AG04449 (cell line): ENCODE measurements at regions not wholly inside any gene's neighbourhood (a gene's known extent, or its start where the extent isn't known, plus 50 kb on each side); places are given as distances from the start of the nearest gene placed in this dataset.

ENCODE experiments used
- CTCF ChIA-PET: fragments of 350-600 bp; formaldehyde crosslinking; extraction: SDS; loops from one replicate; lab custom pipeline; 2021; ENCODE audit warnings: antibody characterized with exemption; lab: Yijun Ruan, JAX
- POLR2A ChIA-PET: fragments of 400-600, 350-600 bp; formaldehyde crosslinking; extraction: SDS; loops from one replicate; lab custom pipeline; 2020; ENCODE audit warnings: antibody characterized with exemption, inconsistent platforms; lab: Yijun Ruan, JAX
- DNase-seq: peaks from one replicate; pipeline ENCODE4 v3.0.0-alpha.2; 2010; ENCODE audit warnings: low read depth, low spot score
- H3K4me3 ChIP-seq: 2 replicates; pipeline ENCODE4 v1.5.1; 2011; ENCODE audit warnings: low read depth, mild to moderate bottlenecking, control low read depth, low read length
- CTCF ChIP-seq: IDR thresholded peaks from one replicate; pipeline ENCODE4 v1.5.1; 2011; ENCODE audit warnings: mild to moderate bottlenecking, moderate library complexity, low read length, control low read depth, inconsistent platforms; ENCODE audit not compliant: insufficient read depth; ENCODE audit errors: missing control alignments

GRCh38 chr2:160908157-160908556 lies 252.1 kb upstream of the TANK start:
- no peak for DNase-seq
- H3K4me3 ChIP-seq, result no peak overlapping the region
- ChIA-PET CTCF (no interaction called here), POLR2A (no interaction called here)
- no peak for TF ChIP-seq CTCF

- no peak overlapping the region for H3K4me3 ChIP-seq
- TF ChIP-seq CTCF, result no peak
- POLR2A ChIA-PET, result no interaction called here
- CTCF ChIA-PET, result no interaction called here
- no peak for DNase-seq
Measured at GRCh38 chr2:160909781-160910242, 250.4 kb upstream of the TANK start.

- TF ChIP-seq CTCF, result no peak
- H3K4me3 ChIP-seq, result no peak overlapping the region
- POLR2A ChIA-PET, result no interaction called here
- CTCF ChIA-PET, result no interaction called here
- peak; percentile 52 for DNase-seq
Measured at GRCh38 chr2:160910681-160911080, 249.5 kb upstream of the TANK start.

- no peak for DNase-seq
- ChIA-PET POLR2A (no interaction called here), CTCF (no interaction called here)
- H3K4me3 ChIP-seq, result no peak overlapping the region
- TF ChIP-seq CTCF, result no peak
Measured at GRCh38 chr2:160911258-160911657, 249.0 kb upstream of the TANK start.

GRCh38 chr2:160912276-160912675 lies 248.0 kb upstream of the TANK start:
- POLR2A ChIA-PET, result no interaction called here
- DNase-seq, result no peak
- H3K4me3 ChIP-seq, result no peak overlapping the region
- TF ChIP-seq CTCF, result no peak
- CTCF ChIA-PET, result interaction anchor here (1.2 kb wide), 1 partner anchor 9 kb away, joined by 3 read pairs; no protein-coding TSS in a partner anchor

GRCh38 chr2:160913323-160913722 lies 246.9 kb upstream of the TANK start:
- DNase-seq, result no peak
- H3K4me3 ChIP-seq, result no peak overlapping the region
- TF ChIP-seq CTCF, result no peak
- POLR2A ChIA-PET, result no interaction called here
- CTCF ChIA-PET, result no interaction called here
